Gastroesophageal sphincter (tissue), 4 donors: ENCODE measurements at regions not wholly inside any gene's neighbourhood (a gene's known extent, or its start where the extent isn't known, plus 50 kb on each side); places are given as distances from the start of the nearest gene placed in this dataset.

ENCODE experiments used
- ATAC-seq: fragments of 150-250 bp; one replicate; pipeline ENCODE4 v1.9.1; 2016; ENCODE audit warnings: mild to moderate bottlenecking, moderate library complexity
- H3K27ac ChIP-seq, 4 donors: fragments of 200-600 bp; sonication (generic) in 3 of 4; 1 replicate in 3 of 4; 2 replicates in 1 of 4; pipeline ENCODE4 v1.5.1; 2016 to 2019
- H3K27me3 ChIP-seq: fragments of 200-600 bp; sonication (generic); one replicate; pipeline ENCODE4 v1.5.1; 2019
- H3K36me3 ChIP-seq, 2 donors: fragments of 200-600 bp; sonication (generic); one replicate each; pipeline ENCODE4 v1.5.1; 2019; ENCODE audit warnings: control low read depth in 1 of 2
- H3K4me1 ChIP-seq, 3 donors: fragments of 200-600 bp; sonication (generic); 1 replicate in 2 of 3; 2 replicates in 1 of 3; pipeline ENCODE4 v1.5.1; 2016 to 2019; ENCODE audit warnings: control low read depth in 2 of 3
- H3K4me3 ChIP-seq, 2 donors: fragments of 200-600 bp; sonication (generic); one replicate each; pipeline ENCODE4 v1.5.1; 2019; ENCODE audit warnings: mild to moderate bottlenecking in 1 of 2, moderate library complexity in 1 of 2
- H3K9me3 ChIP-seq, 3 donors: fragments of 200-600 bp; sonication (generic); one replicate each; pipeline ENCODE4 v1.5.1; 2017 to 2019; ENCODE audit warnings: control low read depth in 2 of 3
- EP300 ChIP-seq: sonication (generic); formaldehyde crosslinking; IDR thresholded peaks from one replicate; pipeline ENCODE4 v1.6.1; 2017; ENCODE audit warnings: antibody characterized with exemption, mild to moderate bottlenecking
- POLR2A ChIP-seq, 2 donors: fragments of 450-650 bp; IDR thresholded peaks; one replicate each; pipeline ENCODE4 v1.6.1; 2017; ENCODE audit warnings: antibody characterized with exemption in 2 of 2, mild to moderate bottlenecking in 2 of 2, moderate library complexity in 1 of 2
- POLR2AphosphoS5 ChIP-seq: sonication (generic); formaldehyde crosslinking; IDR thresholded peaks from one replicate; pipeline ENCODE4 v1.6.1; 2017; ENCODE audit warnings: antibody characterized with exemption
- WGBS, 2 donors: methylation state at CpG; one replicate each; pipeline ENCODE4 v1.1.5; 2018; ENCODE audit warnings: low coverage in 1 of 2; 5-methylcytosine and 5-hydroxymethylcytosine counted together
- TF ChIP-seq, protein P1 (sequence below), 4 experiments: fragments of 200-600 bp in 2 of 4; fragments of 450-650 bp in 2 of 4; sonication (generic) in 1 of 4; IDR thresholded peaks; one replicate each; pipeline ENCODE4 v1.5.1; 2017 to 2019; ENCODE audit warnings: antibody characterized with exemption in 4 of 4, mild to moderate bottlenecking in 2 of 4, moderate library complexity in 2 of 4

DNA sequence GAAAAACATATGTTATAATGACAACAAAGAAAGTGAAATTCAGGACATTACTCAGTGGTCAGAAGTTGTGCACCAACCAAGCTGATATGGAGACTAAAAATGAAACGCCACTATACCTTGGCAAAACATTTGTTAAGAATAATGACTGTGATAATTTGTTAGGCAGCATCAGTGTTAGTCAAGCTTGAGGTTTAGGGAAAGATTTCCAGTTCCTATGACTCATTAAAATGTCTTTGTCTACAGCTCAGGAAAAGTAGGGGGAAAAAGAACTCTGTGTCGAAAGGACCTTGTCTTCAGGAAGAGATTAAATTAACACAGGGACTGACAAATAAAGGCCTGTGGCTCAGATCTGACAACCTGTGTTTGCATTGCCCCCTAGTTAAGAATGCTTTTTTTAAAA, 764.1 kb upstream of the SLITRK6 start:
- Histone ChIP-seq H3K9me3 (no peaks in the 10 kb centered on the region), H3K27me3 (no peaks in the 10 kb centered on the region), H3K27ac (no peak overlapping the region), H3K36me3 (no peaks in the 10 kb centered on the region), H3K4me1 (no peaks in the 10 kb centered on the region), H3K4me3 (no peak overlapping the region)
- WGBS, 2 donors = 67% methylated on average over 2 of the region's 2 CpGs
- no peak for TF ChIP-seq POLR2A (IDR thresholded peaks at IDR 0.05)
- TF ChIP-seq EP300 = no peak
- TF ChIP-seq POLR2AphosphoS5 = no peak
- TF ChIP-seq, protein P1, sequence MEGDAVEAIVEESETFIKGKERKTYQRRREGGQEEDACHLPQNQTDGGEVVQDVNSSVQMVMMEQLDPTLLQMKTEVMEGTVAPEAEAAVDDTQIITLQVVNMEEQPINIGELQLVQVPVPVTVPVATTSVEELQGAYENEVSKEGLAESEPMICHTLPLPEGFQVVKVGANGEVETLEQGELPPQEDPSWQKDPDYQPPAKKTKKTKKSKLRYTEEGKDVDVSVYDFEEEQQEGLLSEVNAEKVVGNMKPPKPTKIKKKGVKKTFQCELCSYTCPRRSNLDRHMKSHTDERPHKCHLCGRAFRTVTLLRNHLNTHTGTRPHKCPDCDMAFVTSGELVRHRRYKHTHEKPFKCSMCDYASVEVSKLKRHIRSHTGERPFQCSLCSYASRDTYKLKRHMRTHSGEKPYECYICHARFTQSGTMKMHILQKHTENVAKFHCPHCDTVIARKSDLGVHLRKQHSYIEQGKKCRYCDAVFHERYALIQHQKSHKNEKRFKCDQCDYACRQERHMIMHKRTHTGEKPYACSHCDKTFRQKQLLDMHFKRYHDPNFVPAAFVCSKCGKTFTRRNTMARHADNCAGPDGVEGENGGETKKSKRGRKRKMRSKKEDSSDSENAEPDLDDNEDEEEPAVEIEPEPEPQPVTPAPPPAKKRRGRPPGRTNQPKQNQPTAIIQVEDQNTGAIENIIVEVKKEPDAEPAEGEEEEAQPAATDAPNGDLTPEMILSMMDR (IDR thresholded peaks at IDR 0.05) = no peak
- no peak for ATAC-seq

DNA sequence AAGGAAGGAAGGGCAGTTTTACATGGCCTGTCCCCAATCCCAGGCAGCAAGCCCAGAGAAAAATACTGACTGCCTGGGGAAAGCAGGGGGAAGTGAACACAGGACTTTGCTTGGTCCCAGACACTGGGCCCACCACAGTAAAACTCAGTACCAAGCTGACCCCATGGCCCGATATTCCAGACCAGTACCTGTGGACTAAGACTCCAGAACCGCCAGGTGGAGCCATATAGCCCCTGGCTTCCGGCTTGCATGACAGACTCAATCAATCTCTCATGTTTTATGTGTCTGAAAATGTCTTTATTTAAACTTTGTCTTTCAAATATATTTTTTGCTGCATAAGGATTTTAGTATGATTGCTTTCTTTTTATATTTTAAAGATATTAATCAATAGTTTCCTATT, 767.9 kb upstream of the SLITRK6 start:
- TF ChIP-seq POLR2AphosphoS5 (no peak), EP300 (no peak), POLR2A (IDR thresholded peaks at IDR 0.05) (no peak)
- TF ChIP-seq, protein P1 (IDR thresholded peaks at IDR 0.05) = no peak
- no peak for ATAC-seq
- no peaks in the 10 kb centered on the region for H3K27me3 ChIP-seq
- WGBS, 2 donors = 78 to 83% methylated on average over 2 to 3 of the region's 3 CpGs
- no peaks in the 10 kb centered on the region for H3K4me1 ChIP-seq
- no peak overlapping the region for H3K27ac ChIP-seq
- H3K9me3 ChIP-seq = no peaks in the 10 kb centered on the region
- H3K36me3 ChIP-seq = no peaks in the 10 kb centered on the region
- no peak overlapping the region for H3K4me3 ChIP-seq

DNA sequence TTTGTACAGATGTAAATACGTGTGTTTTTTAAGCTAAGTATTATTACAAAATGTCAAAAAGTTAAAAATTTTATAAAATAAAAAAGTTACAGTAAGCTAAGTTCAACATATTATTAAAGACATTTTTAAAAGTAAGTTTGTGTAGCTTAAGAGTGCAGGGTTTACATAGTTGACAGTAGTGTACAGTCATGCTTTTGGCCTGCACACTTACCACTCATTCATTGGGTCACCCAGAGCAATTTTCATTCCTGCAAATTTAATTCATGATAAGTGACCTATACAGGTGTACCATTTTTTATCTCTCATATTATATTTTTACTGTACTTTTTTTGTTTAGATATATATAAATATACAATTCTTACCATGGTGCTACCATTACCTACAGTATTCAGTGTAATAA, 769.9 kb upstream of the SLITRK6 start:
- Histone ChIP-seq H3K4me1 (no peaks in the 10 kb centered on the region), H3K27ac (no peak overlapping the region), H3K9me3 (no peaks in the 10 kb centered on the region), H3K27me3 (no peaks in the 10 kb centered on the region), H3K4me3 (no peak overlapping the region), H3K36me3 (no peaks in the 10 kb centered on the region)
- TF ChIP-seq POLR2A (IDR thresholded peaks at IDR 0.05) = no peak
- no peak for TF ChIP-seq EP300
- TF ChIP-seq POLR2AphosphoS5 = no peak
- WGBS, 2 donors = 79 to 86% methylated on average over 1 of the region's 1 CpG
- no peak for ATAC-seq

DNA sequence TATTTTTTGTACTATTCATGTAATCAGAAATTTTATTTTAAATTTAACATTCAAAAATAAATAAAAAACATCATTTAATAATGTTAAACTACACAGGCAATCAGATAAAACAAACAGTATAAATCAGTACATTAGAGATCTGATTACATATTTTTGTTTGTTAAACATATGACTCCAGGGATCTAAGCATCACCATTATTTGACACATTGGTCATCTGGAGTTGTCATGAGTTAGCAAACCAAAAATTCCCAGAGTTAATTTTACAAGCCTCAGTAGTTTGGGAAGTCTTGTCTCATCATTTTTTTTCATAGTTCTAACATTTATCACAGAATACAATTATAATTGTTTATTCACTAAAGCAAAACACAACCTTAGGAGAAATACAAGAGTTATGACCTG, 770.8 kb upstream of the SLITRK6 start:
- ATAC-seq = no peak
- H3K36me3 ChIP-seq = no peaks in the 10 kb centered on the region

DNA sequence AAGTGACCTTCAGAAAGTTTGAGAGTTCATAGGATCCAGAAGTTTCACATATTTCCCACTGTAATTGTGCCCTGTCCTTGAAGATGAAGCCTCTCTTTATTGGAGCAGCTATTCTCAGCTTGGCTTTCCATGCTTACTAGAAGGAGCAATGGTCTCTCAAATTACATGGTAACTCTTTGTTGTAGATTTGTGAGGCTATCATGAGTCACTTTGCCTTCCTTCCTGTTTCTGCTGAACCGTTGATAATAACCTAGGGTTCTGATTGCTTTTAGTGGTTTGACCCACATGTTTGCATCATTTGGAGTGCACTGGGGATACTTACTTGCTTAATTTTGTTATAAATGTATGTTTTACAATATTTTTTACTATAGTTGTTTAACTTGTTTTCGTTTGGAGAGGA, 772.9 kb upstream of the SLITRK6 start:
- no peak for TF ChIP-seq POLR2AphosphoS5
- TF ChIP-seq EP300 = no peak
- no peak for TF ChIP-seq POLR2A (IDR thresholded peaks at IDR 0.05)
- TF ChIP-seq, protein P1 (IDR thresholded peaks at IDR 0.05) = no peak
- Histone ChIP-seq H3K4me1 (no peaks in the 10 kb centered on the region), H3K27ac (no peak overlapping the region), H3K27me3 (no peaks in the 10 kb centered on the region), H3K4me3 (no peak overlapping the region), H3K9me3 (no peaks in the 10 kb centered on the region), H3K36me3 (no peaks in the 10 kb centered on the region)
- ATAC-seq = no peak
- WGBS, 2 donors = 48 to 79% methylated on average over 2 of the region's 2 CpGs

More for the DNA sequence above, 770.8 kb upstream of the SLITRK6 start:
- TF ChIP-seq, protein P1 (IDR thresholded peaks at IDR 0.05) = no peak
- no peak for TF ChIP-seq EP300
- TF ChIP-seq POLR2A (IDR thresholded peaks at IDR 0.05) = no peak
- no peaks in the 10 kb centered on the region for H3K9me3 ChIP-seq
- no peak overlapping the region for H3K4me3 ChIP-seq
- no peak overlapping the region for H3K27ac ChIP-seq
- no peaks in the 10 kb centered on the region for H3K4me1 ChIP-seq
- no peaks in the 10 kb centered on the region for H3K27me3 ChIP-seq

DNA sequence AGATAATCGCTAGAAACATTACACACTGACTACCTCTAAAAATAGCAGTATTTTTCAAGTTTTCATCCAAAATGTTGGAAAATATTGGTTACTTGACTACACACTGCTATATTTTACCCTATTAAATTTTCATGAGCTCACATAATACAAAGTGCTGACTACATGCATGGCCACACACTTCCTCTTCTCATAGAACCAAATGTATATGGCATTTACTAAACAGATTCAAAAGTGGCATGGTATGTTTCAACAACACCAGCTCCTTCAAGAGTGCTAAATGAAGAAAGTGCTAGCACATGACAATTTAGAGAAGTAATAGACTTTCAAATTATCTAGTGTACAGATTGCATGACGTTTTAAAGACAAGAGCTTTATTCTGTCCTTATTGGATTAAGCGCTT, 780.4 kb upstream of the SLITRK6 start:
- Histone ChIP-seq H3K27me3 (no peaks in the 10 kb centered on the region), H3K9me3 (no peaks in the 10 kb centered on the region), H3K4me3 (no peak overlapping the region), H3K36me3 (no peaks in the 10 kb centered on the region), H3K27ac (no peak overlapping the region), H3K4me1 (no peaks in the 10 kb centered on the region)
- ATAC-seq = no peak
- TF ChIP-seq POLR2AphosphoS5 (no peak), POLR2A (IDR thresholded peaks at IDR 0.05) (no peak), EP300 (no peak)
- TF ChIP-seq, protein P1 (IDR thresholded peaks at IDR 0.05) = no peak
- WGBS, 2 donors = 52 to 72% methylated on average over 3 of the region's 3 CpGs
